ENCODE measurements at regions not wholly inside any gene's neighbourhood (a gene's known extent, or its start where the extent isn't known, plus 50 kb on each side); places are given as distances from the start of the nearest gene placed in this dataset.

DNA sequence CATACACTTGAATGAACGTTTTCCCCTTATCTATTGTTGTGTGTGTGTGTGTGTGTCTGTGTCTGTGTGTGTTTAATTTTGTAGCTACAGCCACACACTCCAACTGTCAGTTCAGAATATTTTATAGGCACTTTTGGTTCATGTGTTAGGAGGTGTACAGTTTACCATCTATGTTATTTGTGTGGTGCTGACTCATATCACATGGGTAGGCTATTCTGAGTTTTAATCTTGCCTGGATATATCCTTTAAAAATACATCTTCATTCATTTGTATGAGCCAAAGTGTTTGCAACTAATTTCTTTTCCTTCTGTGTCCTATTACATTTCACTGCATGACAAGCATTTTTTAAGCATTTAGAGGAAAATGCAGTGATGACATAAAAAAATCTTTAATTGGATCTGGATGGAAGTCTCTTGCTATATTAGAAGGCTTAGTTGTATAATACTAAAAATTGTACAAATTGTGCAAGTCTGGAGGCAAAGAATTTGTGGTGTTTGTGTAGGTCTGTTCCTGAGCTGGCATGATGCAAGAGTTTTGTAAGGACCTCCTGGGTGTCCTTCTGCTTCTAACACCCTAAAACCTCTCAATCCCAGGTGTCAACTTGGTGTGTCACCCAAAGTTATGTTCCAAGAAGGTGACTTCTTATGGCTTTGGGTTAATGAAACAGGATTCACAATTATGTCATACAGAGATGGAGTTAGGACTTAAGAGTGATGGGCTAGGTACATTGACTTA is 52.4 kb upstream of the HMHB1 start:
- ChIA-PET CTCF (interaction anchor here (0.6 kb wide), 1 partner anchor 10 kb away, joined by 3 read pairs; no protein-coding TSS in a partner anchor), POLR2A (ENCODE audit: low non-redundant PET) (no interaction called here)
- TF ChIP-seq EZH2 (IDR thresholded peaks at IDR 0.05; ENCODE audit: borderline replicate concordance, low read depth, low read length, poor library complexity, severe bottlenecking) (no peak), CTCF (conservative IDR thresholded peaks at IDR 0.05; ENCODE audit: low read depth, low read length) (no peak)
- Histone ChIP-seq H3K27ac (ENCODE audit: low read depth, low read length, poor library complexity, severe bottlenecking) (no peak overlapping the region), H3K36me3 (ENCODE audit: insufficient read depth, low read length, poor library complexity, severe bottlenecking) (no peaks in the 10 kb centered on the region), H3K4me1 (ENCODE audit: insufficient read depth, low read length, poor library complexity, severe bottlenecking) (no peaks in the 10 kb centered on the region), H3K27me3 (replicated peaks; ENCODE audit: insufficient read depth, low read depth, low read length, poor library complexity) (no peaks in the 10 kb centered on the region), H3K4me3 (ENCODE audit: low read depth, low read length, poor library complexity, severe bottlenecking) (no peak overlapping the region), H3K9me3 (ENCODE audit: low read depth, low read length, poor library complexity, severe bottlenecking) (no peaks in the 10 kb centered on the region)
- intact Hi-C loops (cut with micrococcal nuclease; ENCODE audit: unreplicated experiment) = no loop called here
- no peak for DNase-seq (ENCODE audit: low spot score)
- BruUV-seq (replicated peaks) = no TSS peak

DNA sequence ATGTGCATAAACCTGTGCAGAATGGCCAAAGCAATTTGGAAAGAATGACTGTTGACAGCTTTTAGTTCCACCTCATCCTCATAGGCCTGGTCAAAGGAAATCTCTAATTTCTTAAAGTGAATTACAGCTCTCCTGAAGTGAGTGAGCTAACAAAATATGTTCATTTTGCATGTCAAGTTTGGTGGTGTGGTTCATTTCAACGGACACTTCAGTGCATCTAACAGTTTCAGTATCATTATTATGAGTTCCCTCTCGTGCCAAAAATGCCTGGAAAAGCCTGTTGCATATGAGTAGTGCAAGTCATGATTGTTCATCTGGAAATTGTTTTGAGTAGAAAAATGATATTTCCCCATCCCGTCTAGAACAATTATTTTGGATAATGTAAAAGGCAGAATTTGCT is 53.2 kb upstream of the HMHB1 start:
- H3K27me3 ChIP-seq (replicated peaks; ENCODE audit: insufficient read depth, low read depth, low read length, poor library complexity) = no peaks in the 10 kb centered on the region
- no TSS peak for BruUV-seq (replicated peaks)
- intact Hi-C loops (cut with micrococcal nuclease; ENCODE audit: unreplicated experiment) = no loop called here
- H3K4me3 ChIP-seq (ENCODE audit: low read depth, low read length, poor library complexity, severe bottlenecking) = no peak overlapping the region
- no peaks in the 10 kb centered on the region for H3K4me1 ChIP-seq (ENCODE audit: insufficient read depth, low read length, poor library complexity, severe bottlenecking)
- H3K9me3 ChIP-seq (ENCODE audit: low read depth, low read length, poor library complexity, severe bottlenecking) = no peaks in the 10 kb centered on the region
- no peak for DNase-seq (ENCODE audit: low spot score)
- H3K27ac ChIP-seq (ENCODE audit: low read depth, low read length, poor library complexity, severe bottlenecking) = no peak overlapping the region
- ChIA-PET POLR2A (ENCODE audit: low non-redundant PET) (no interaction called here), CTCF (no interaction called here)
- TF ChIP-seq CTCF (conservative IDR thresholded peaks at IDR 0.05; ENCODE audit: low read depth, low read length) = no peak
- TF ChIP-seq EZH2 (IDR thresholded peaks at IDR 0.05; ENCODE audit: borderline replicate concordance, low read depth, low read length, poor library complexity, severe bottlenecking) = no peak
- H3K36me3 ChIP-seq (ENCODE audit: insufficient read depth, low read length, poor library complexity, severe bottlenecking) = no peaks in the 10 kb centered on the region

- Histone ChIP-seq H3K36me3 (ENCODE audit: insufficient read depth, low read length, poor library complexity, severe bottlenecking) (no peaks in the 10 kb centered on the region), H3K27me3 (replicated peaks; ENCODE audit: insufficient read depth, low read depth, low read length, poor library complexity) (no peaks in the 10 kb centered on the region), H3K4me1 (ENCODE audit: insufficient read depth, low read length, poor library complexity, severe bottlenecking) (no peaks in the 10 kb centered on the region), H3K4me3 (ENCODE audit: low read depth, low read length, poor library complexity, severe bottlenecking) (no peak overlapping the region), H3K27ac (ENCODE audit: low read depth, low read length, poor library complexity, severe bottlenecking) (no peak overlapping the region), H3K9me3 (ENCODE audit: low read depth, low read length, poor library complexity, severe bottlenecking) (no peaks in the 10 kb centered on the region)
- CTCF ChIA-PET = no interaction called here
- intact Hi-C loops (cut with micrococcal nuclease; ENCODE audit: unreplicated experiment) = no loop called here
- POLR2A ChIA-PET (ENCODE audit: low non-redundant PET) = no interaction called here
- DNase-seq (ENCODE audit: low spot score) = no peak
- BruUV-seq (replicated peaks) = no TSS peak
- no peak for TF ChIP-seq EZH2 (IDR thresholded peaks at IDR 0.05; ENCODE audit: borderline replicate concordance, low read depth, low read length, poor library complexity, severe bottlenecking)
- no peak for TF ChIP-seq CTCF (conservative IDR thresholded peaks at IDR 0.05; ENCODE audit: low read depth, low read length)
Observed at GRCh38 chr5:143758015-143758414, 53.9 kb upstream of the HMHB1 start.
